ENCODE measurements at regions not wholly inside any gene's neighbourhood (a gene's known extent, or its start where the extent isn't known, plus 50 kb on each side); places are given as distances from the start of the nearest gene placed in this dataset.

- TF ChIP-seq EZH2 (IDR thresholded peaks at IDR 0.05; ENCODE audit: insufficient read depth, poor library complexity, severe bottlenecking) (no peak), EZH2phosphoT487 (IDR thresholded peaks at IDR 0.05; ENCODE audit: insufficient read depth, low read depth) (no peak)
Observed at GRCh38 chr13:103283451-103283820, 217.2 kb upstream of the SLC10A2 start.
